Retinal pigment epithelial cell (primary cell): ENCODE measurements at regions not wholly inside any gene's neighbourhood (a gene's known extent, or its start where the extent isn't known, plus 50 kb on each side); places are given as distances from the start of the nearest gene placed in this dataset.
A peak's percentile ranks its signal among the peaks of the same experiment; 100 is the strongest.

Experiments used
- DNase-seq: peaks from one replicate; pipeline ENCODE4 v3.0.0-alpha.2; 2010; ENCODE audit warnings: low read depth
- H3K4me3 ChIP-seq: 2 replicates; pipeline ENCODE4 v1.5.1; 2011; ENCODE audit warnings: mild to moderate bottlenecking, low read length, control low read depth, moderate library complexity
- TF ChIP-seq, protein P1 (sequence below): conservative IDR thresholded peaks from 2 replicates; pipeline ENCODE4 v1.5.1; 2011; ENCODE audit warnings: low read depth, low read length, control low read depth, inconsistent platforms

- TF ChIP-seq, protein P1, sequence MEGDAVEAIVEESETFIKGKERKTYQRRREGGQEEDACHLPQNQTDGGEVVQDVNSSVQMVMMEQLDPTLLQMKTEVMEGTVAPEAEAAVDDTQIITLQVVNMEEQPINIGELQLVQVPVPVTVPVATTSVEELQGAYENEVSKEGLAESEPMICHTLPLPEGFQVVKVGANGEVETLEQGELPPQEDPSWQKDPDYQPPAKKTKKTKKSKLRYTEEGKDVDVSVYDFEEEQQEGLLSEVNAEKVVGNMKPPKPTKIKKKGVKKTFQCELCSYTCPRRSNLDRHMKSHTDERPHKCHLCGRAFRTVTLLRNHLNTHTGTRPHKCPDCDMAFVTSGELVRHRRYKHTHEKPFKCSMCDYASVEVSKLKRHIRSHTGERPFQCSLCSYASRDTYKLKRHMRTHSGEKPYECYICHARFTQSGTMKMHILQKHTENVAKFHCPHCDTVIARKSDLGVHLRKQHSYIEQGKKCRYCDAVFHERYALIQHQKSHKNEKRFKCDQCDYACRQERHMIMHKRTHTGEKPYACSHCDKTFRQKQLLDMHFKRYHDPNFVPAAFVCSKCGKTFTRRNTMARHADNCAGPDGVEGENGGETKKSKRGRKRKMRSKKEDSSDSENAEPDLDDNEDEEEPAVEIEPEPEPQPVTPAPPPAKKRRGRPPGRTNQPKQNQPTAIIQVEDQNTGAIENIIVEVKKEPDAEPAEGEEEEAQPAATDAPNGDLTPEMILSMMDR, result no peak
- no peak overlapping the region for H3K4me3 ChIP-seq
- no peak for DNase-seq
These were observed 108.7 kb upstream of the DUSP10 start for GRCh38 chr1:221850470-221851187.

DNA sequence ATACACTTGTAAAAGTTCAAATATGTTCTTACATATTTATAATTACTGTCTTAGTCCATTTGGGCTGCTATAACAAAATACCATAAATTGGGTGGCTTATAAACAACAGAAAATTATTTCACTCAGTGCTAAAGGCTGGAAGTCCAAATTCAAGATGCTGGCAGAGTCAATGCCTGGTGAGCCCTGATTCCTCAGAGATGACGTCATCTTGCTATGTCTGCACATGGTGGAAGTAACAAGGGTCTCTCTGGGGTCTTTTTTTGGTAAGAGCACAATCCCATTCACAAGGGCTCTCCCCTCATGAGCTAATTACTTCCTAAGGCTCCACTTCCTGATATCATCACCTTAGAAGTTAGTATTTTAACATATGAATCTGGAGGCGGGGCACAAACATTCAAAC is 108.0 kb upstream of the DUSP10 start:
- no peak for DNase-seq
- no peak overlapping the region for H3K4me3 ChIP-seq
- TF ChIP-seq, protein P1, result no peak

GRCh38 chr1:221849110-221849509 is 107.2 kb upstream of the DUSP10 start:
- TF ChIP-seq, protein P1, result no peak
- H3K4me3 ChIP-seq, result no peak overlapping the region
- no peak for DNase-seq

- no peak overlapping the region for H3K4me3 ChIP-seq
- no peak for DNase-seq
- TF ChIP-seq, protein P1, result no peak
These were observed 105.8 kb upstream of the DUSP10 start for GRCh38 chr1:221847676-221848075.

GRCh38 chr1:221845650-221846371 is 103.9 kb upstream of the DUSP10 start:
- TF ChIP-seq, protein P1, result peak; percentile 4
- H3K4me3 ChIP-seq, result no peak overlapping the region
- DNase-seq, result peak; percentile 96

DNA sequence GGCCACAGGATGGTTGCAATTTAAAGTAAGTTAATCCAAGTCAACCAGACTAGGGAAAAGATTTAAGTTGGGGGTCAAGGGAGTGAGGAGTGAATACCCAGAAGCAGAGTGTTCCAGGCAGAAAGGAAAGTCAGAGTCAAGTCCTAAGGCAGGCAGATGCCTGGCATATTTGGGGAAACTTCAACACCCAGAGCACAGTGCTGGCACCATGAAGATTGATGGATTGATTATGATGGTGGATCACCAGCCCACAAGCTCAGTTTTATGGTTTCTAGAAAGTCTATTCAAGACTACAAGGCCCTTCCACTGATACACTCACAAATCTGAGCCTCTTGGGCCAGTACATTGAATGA is 100.1 kb upstream of the DUSP10 start:
- TF ChIP-seq, protein P1, result no peak
- DNase-seq, result no peak
- H3K4me3 ChIP-seq, result no peak overlapping the region

GRCh38 chr1:221841251-221841982 is 99.5 kb upstream of the DUSP10 start:
- TF ChIP-seq, protein P1, result no peak

More at GRCh38 chr1:221841251-221841982, 99.5 kb upstream of the DUSP10 start:
- DNase-seq, result no peak
- H3K4me3 ChIP-seq, result no peak overlapping the region
